MV-4-11 (cell line): ENCODE measurements at regions not wholly inside any gene's neighbourhood (a gene's known extent, or its start where the extent isn't known, plus 50 kb on each side); places are given as distances from the start of the nearest gene placed in this dataset.
"Not testable (repeated sequence)": the region's sequence is repeated elsewhere in the genome, so short reads cannot be mapped to it uniquely, and the experiment has no call there.

Experiments used
- DNase-seq: peaks from one replicate; lab custom pipeline; 2025; lab: John Stamatoyannopoulos, UW

DNA sequence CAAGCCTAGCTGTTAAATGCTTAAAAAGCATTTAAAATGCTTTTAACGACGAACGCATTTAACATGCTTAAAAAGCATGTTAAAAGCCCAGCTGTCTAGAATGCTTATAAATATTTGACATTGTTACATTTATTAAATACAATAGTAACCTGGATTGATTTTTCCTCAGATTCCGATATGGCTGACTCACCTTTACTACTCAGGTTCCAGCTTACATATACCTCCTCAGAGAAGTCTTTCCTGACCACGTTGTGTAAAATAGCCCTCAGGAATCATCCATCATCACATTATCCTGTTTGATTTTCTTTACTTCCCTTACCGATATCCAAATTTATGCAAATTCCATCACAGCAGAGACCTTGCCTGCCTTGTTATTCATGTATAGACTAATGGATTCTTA is 51.4 kb downstream of the SLC41A2 start:
- no peak for DNase-seq

DNA sequence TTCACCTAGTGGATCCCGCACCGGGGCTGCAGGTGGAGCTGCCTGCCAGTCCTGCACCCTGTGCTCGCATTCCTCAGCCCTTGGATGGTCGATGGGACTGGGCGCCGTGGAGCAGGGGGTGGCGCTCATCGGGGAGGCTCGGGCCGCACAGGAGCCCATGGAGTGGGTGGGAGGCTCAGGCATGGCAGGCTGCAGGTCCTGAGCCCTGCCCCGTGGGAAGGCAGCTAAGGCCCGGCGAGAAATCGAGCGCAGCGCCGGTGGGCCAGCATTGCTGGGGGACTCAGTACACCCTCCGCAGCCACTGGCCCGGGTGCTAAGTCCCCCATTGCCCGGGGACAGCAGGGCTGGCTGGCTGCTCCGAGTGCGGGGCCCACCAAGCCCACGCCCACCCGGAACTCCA is 52.6 kb downstream of the SLC41A2 start:
- not testable (repeated sequence) for DNase-seq

DNA sequence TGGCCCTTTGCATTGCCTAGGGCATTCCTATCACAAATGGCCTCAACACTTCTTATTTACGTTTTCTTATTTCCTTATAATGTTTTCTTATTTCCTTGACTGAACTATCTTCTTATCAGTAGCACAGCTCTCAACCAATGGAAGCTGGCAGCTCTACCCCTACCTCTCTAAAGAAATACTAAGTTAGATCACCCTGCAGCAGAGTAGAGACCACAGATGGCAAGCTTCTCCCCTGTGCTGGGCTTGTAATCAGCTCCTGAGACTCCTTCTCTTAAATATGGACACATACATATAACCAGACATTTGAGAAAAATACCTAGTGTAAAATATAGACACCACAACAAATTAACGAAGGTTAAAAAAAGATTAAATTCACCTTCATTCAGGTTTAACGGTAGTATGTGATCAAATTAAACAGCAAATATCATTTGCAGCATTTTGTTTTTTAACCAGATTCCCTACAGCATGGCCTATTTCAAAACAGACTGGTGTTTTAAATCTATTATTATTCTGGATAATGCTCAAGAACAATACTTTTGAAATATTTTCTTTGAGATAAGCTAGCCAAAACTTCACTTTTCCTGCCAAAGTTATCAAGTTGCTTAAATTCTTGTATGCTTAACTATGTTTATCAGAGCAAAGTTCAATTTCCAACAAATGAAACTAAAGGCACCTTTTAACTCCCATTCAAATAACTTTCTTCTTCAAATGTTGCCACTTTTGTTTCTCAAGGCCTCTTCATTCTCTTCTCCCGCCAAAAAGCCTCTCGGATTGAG is 54.3 kb downstream of the SLC41A2 start:
- DNase-seq: no peak

DNA sequence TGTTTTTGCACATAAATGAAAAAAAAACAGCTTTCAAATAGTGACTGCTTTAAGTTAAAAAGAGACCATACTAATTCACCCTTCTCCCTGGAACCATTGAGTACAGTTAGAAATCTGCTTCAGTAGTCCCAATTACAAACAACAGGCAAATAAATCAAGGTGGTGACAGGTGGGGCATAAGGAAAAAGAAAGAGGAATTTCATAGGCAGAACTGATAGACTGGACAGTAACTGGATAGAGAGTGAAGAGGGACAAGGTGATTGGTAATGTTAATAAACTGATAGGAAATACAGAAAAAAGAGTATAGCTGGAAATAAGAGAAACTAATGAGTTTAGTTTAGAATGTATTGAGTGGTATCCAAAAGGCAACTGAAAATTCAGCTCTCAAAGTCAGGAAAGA is 56.0 kb downstream of the SLC41A2 start:
- no peak for DNase-seq

DNA sequence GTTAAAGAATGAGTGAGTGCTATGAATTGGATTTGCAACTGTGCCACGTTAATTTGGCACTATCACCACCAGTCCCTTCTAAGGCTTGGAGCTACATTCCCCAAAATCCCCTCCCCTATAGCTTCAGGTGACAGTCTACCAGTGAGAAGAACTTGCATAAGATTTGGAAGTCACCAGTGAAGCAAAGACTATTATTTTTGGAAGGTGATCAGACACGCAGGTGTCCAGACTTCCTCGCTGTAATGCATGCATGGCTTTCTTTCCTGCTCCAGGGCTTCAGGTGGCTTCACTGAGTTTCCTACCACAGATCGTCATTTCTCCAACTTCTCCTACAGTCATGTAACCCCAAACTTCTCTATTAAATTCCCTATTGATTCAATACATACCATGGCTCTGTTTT is 61.4 kb downstream of the SLC41A2 start:
- DNase-seq: no peak

DNA sequence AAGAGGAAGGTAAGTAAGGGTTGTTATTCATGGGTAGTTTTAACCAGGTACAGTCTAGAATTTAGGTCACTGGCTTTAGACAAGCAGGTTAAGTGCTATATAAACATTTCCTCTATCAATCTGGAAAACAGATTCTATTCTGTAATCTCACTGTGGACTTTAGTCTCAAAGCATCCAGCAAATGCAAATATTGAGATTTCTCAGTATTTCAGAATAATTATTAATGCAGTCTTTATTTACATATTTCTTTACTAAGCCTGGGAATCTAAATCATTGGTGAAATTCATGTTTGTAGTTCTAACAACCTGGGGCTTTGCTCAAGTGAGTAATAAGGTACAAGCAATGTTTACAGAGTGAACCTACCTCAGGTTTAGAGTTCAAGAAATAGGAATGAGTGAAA is 61.9 kb downstream of the SLC41A2 start:
- no peak for DNase-seq

DNA sequence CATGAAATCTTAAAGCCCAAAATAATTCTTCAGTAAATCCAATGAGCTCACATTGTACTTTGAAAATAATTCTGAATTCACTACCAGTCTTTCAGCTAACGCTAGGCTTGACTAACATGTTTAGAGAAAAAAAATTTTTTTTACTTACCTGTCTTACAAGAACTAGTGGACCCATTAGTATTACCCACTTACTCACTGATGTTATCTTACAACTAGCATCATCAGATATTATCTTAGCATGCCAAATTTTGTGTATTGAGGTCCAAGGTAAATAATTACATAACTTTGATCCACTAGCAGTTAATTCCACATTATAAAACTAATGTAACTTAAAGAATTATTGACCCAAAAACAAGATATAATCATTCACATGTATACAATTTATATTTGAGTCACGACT is 62.7 kb downstream of the SLC41A2 start:
- no peak for DNase-seq

DNA sequence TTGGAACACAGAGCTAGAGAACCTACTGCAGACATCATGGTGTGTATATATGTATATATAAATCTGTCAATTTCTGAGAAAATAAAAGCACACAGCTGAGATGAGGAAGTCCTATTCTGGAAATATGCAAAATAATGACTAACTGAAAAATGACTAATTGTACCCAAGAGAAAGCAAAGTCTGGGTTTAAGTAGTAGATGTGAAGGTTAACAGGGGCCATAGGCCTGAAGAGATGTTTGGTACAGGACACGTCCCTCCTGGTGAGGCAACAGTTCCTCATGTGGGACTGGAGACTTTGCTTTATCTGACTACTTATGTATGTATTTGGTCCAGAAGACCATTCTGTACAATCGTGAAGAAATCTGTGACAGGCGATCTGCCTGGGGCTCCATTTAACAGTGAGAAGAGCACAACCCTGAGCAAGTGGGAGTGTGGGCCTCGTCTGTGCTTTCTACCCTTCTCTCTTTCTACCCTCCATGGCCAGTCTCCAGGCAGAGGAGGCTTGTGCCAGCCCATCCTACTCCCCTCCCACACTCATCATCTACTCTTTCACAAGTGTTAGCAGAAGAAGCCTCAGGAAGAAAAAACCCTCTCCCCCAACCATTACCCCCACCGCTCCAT is 67.5 kb downstream of the SLC41A2 start:
- peak; percentile 16 for DNase-seq

DNA sequence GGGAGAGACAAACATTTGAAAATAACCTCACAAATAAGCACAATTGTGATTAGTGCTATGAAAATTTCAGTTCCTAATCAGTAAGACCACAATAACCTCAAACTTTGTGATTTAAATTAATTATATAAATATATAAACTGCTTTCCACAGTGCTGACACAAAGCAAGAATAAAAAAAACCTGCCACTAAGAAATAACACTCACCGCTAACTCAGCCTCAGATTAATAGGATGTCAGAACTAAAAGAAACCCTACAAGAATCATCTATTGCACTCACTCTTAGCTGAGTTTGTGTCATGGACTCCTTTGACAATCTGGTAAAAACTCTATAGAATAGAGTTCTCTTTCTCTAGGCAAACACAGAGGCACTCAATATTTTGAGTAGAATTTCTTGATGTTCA is 68.4 kb downstream of the SLC41A2 start:
- no peak for DNase-seq

DNA sequence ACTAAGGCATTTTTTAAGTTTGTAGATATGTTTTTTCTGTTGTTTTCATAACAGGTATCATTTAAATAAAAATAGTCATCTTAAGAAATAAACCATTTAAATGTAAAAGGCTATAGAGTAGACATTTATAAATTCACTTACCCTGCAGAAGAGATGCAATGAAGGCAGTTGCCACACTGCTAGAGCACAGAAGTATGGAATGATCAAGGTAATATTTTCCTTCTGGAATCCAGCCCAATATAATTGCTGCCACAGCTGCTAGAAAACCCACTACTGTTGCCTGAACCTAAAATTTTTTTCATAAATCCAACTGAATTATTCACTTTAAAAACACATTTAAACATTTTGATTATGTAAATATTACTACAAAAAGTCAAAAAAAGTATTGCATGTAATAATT is 69.2 kb downstream of the SLC41A2 start:
- no peak for DNase-seq

DNA sequence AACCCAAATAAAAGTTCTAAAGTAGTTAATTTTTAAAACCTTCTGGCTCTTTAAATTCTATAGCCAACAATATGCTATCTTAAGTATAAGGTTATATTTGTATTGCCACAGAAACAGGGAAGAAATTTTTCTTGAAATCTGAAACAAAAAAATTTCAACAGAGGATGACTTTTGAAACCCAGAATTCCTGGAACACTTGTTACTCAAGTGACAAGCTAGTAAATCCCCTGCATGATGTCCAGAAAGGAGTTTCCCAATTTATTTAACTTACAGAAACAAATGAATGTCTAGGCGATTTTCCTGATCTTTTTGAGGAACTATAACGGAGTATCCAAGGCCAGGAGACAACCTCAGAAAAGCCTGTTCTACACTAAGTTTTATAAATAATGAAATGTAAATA is 69.6 kb downstream of the SLC41A2 start:
- peak; percentile 18 for DNase-seq

DNA sequence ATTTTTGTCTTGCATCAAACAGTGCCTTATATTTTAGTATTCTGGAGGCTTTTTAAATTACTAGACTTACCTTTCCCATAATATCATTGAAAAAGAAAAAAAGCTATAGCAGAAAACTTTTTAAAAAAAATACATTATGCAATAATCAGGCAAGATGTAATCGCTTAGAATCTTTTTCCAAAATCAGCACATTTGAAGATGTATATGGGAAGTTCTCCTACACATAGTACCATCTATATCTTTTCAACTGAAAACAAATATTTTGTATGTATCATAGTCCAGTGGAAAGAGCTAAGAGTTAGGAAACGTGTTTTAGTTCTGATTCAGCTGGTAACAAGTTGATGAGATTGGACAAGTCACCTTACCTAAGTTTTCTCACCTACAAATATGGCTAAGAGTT is 70.6 kb downstream of the SLC41A2 start:
- DNase-seq: no peak

DNA sequence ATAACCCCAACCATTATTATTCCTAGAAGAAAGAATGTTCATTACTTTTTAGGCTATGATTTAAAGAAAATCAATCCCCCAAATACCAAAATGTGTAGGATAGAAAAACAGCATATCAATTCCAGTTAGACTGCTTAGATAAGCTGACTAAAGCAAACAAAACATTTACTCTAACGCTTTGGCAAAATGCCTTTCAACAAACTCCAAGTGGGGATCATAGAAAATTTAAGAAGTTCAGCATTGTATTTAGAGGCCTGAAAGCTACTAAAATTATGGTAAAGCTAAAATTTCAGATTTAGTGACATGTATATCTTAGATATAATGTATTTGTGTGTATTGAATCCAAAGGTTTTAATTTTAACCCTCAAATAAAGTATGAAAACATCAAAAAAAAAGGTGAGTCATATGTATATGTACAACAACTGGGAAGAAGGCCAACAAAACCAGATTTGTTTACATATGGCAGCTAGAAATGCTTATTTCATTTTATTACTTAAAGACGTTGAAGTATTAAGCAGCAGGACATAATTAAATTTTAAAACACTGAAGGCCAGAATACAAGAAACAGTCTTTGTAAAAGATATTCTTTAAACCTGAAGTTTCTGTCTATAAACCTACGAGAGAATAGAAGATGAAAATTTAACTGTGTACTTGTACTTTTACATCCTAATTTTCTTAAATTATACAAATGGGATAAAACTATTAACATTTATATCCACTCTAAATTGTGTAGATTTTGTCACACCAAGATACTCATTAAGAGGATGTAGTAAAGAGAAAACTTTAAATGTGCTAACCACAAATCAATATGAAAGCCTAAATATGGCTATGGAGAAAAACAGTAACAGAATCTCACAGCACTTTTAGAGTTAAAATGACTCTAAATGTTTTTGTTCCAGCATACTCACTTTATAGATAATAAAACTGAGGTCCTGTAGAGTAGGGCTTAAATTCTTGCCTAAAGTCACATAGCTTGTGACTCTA is 71.4 kb downstream of the SLC41A2 start:
- DNase-seq: no peak

DNA sequence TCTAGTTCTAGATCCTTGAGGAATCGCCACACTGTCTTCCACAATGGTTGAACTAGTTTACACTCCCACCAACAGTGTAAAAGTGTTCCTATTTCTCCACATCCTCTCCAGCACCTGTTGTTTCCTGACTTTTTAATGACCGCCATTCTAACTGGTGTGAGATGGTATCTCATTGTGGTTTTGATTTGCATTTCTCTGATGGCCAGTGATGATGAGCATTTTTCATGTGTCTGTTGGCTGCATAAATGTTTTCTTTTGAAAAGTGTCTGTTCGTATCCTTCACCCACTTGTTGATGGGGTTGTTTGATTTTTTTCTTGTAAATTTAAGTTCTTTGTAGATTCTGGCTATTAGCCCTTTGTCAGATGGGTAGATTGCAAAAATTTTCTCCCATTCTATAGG is 79.2 kb downstream of the SLC41A2 start:
- DNase-seq: not testable (repeated sequence)

DNA sequence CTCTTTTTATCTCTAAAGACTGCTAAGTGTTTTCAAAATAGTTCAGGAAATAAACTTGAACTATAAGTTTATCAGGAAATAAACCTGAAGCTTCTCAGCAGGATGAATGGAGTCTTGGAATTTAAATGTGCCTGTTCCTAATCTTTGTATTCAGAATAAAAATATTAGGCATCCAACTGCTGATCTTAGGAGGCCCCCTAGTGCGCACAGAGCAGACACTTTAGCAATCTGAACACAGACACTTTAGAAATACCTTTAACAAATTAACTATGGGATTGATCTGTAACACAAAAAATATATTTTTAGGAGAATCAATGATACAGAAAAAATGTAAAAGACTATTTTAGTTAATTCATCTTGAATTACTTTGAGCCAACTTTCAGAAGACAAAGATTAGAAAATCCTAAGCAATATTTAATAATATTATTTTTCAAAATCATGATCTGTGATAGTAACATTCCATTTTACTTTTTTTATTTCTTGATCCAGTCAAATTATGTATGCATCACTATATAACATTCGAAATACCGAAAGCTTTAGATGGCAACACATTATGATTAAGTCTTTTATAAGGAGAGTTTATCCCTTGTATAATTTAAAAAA is 80.9 kb downstream of the SLC41A2 start:
- peak; percentile 34 for DNase-seq

DNA sequence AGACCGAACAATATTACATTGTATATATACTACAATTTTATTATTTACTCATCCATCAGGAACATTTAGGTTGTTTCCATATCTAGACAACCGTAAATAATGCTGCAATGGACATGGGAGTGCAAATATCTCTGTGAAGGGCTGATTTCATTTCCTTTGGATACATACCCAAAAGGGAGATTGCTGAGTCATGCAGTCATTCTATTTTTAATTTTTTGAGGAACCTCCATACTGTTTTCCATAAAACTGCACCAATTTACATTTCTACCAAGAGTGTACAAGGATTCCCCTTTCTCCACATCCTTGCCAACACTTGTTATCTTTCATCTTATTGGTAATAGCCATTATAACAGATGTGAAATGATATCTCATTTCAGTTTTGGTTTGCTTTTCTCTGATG is 84.7 kb downstream of the SLC41A2 start:
- no peak for DNase-seq

DNA sequence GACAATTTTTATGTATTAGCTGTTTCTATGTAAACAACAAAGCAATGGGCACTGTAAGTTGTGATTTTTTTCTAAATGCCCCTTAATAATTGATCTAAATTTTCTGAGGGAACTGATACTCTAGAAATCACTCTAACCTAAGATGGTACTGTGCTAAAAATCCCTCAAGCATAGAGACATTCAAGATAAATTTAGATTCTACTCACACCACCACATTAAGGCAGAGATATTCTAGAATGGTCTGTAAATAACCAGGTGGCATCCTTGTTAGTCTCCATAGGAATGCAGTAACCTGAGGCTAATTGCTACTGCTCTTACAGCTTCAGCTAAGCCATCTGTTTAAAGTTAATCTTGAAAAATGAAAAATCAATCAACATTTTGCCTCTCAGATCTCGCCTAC is 87.3 kb downstream of the SLC41A2 start:
- no peak for DNase-seq

DNA sequence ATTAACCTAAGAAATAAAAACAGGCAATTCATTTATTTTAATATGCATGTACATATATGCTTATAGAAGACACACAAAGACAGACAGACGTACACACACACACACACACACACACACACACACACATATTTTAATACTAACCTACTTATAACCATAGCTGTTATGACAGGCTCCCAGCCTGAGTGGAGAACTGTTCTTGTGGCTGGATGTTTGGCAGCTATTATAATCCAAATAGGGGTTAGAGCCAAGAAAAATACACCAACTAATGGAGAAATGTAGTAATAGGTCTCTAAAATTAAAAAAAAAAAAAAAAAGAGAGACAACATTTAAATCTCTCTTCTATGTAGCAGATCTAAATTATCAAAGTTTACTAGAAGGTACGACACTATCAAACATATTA is 91.8 kb downstream of the SLC41A2 start:
- no peak for DNase-seq

DNA sequence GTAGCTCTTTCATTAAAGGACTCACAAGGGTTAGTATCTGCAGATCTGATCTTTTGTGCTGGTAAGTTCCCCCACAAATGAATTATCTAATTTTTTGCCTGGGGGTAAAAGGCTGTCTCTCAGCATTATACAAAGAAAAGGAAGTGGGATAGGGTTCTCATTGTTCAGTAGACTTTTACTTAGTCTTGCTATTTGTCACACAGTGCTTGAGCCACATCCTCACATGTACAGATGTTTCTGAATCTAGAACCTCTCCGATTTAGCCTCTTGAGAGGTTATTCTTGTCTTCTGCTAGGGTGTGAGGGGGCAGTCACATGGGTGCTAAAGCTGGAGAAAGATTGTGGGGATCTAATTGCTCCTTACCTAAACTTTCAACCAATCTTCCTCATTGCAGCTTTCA is 93.0 kb downstream of the SLC41A2 start:
- DNase-seq: peak; percentile 64

DNA sequence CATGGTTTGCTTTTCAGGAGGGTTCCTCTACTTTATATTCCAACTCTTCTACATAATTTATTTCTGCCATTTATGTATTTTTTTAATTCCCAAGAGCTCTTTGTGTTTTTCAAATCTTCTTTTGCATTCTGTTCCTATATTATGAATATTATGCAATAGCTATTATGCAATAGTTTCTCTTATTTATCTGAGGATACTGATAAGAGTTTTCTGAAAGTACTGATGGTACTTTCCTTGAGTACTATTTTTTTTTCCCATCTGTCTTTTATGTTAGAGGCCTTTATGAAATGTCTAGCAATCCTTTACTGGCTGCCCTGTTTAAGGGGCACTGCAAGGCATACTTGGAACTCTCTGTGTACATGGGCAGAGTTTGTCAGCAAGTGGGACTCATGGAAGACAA is 93.4 kb downstream of the SLC41A2 start:
- DNase-seq: peak; percentile 47

DNA sequence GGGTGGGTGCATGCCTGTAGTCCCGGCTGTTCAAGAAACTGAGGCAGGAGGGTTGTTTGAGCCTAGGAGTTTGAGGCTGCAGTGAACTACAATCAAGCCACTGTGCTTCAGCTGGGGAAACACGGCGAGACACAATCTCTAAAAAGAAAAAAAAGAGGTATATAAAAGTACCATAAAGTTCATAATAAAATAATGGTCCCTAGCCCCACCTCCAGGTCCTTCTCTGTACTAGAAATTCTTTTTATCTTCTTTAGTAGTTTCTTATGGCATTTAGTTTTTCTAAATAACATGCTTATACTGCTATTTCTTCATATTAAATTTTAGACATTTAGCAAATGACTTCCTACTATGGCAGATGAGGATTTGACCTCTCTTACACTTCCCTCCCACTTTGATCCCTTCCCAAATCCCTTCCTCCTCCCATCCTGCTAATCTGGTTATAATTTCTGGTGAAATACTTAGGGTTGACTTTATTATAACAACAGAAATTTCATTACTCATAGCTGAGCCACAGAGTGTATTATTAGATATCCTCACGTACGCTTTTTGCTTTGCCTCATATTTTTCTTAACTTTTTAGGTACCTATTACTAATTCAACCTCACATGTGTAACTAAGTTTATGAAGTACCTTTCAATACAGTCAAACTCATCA is 94.7 kb downstream of the SLC41A2 start:
- no peak for DNase-seq
